Stimulated activated CD8-positive, alpha-beta memory T cell treated with anti-CD3 and anti-CD28 coated beads, Interleukin-4, amount 100 ng/mL, for 1 hour (primary cell): ENCODE measurements at regions not wholly inside any gene's neighbourhood (a gene's known extent, or its start where the extent isn't known, plus 50 kb on each side); places are given as distances from the start of the nearest gene placed in this dataset.
A peak's percentile ranks its signal among the peaks of the same experiment; 100 is the strongest.

Experiments
- DNase-seq, 2 donors: peaks; one replicate each; pipeline ENCODE4 v3.0.0-alpha.2; 2020; ENCODE audit warnings: low read depth in 2 of 2, low spot score in 1 of 2

DNA sequence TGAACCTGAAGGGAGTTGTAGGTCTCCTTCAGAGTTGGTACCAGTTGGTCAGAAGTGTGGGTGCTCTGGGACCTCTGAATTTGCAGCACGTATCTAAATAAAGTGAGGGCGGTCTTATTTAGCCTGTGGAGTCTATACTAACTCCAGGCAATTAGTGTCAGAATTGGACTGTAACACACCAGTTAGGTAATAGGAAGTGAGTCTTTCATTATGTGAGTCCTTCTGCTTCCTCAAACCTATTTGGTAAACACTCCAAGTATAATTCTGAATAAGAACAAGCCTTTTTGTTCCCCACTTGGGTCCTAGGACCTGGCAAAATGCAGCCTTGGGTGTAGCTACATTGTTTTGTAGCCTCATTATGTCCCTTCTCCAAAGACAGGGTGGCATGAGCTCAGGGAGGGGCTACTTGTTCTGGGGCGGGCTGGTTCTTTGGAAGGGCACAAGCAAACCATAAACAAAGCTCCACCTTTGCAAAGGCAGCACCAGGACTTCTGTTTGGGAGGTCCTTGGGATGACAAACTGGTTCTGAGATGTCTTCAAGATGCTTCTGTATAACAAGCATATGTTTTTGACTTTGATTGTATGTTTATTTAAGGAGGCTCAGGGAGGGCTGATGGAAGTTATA, 418.0 kb downstream of the ZNF536 start:
- no peak for DNase-seq

DNA sequence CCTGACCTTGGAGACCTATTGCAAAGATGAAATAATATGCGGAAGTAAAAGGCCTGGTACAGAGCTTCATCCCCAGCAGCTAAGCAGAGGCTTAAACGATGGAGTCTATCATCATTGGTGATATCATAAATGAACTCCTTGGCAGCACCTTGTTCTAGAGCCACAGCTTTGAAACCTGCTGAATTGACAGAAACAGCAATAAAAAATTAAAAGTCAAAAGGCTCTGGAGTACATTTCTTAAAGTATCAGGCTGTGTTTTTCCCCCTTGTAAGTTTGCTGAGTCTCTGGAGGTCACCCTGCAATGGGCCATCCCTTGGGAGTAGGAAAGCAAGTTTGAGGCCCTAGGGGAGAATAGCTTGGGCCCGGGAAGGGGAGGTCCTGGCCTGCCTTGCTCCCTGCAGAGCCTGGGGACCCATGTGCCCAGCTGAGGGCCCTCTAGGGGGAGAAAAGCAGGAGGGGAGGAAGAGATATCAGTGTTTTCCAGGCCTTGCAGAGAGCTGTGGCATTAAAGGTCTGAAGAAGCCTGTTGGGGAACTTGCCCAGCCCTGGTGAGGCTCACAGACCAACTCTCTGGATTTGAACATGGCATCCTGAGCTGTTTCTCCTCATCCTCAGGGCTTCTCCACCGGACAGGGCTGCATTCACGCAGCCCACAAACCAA, 416.1 kb downstream of the ZNF536 start:
- DNase-seq: no peak

- no peak for DNase-seq
These were observed 413.4 kb downstream of the ZNF536 start for GRCh38 chr19:30785458-30786137.

GRCh38 chr19:30784850-30785457, 412.8 kb downstream of the ZNF536 start:
- peak in 1 of 2 donors; percentile 32 for DNase-seq

GRCh38 chr19:30783936-30784335, 411.8 kb downstream of the ZNF536 start:
- no peak for DNase-seq

GRCh38 chr19:30783212-30783611, 411.0 kb downstream of the ZNF536 start:
- DNase-seq: no peak

DNA sequence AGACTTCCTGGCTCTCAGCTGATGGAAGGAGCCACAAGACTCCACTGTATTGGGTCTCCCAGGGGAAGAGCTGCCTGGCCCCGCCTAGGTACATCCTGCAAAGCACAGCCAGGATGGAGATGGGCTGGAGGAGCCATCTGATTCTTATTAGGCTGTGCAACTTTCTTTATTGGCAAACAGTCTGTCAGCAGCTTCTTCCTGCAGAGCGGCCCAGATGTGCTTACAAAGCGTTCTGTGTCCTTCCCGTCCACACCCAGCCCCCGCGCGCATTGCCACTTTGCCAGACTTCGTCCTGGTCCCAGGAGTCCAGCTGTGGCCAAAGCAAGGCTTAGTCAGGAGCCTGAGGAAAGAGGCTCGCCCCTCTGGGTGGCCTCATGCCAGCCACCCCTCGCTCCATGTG, 409.3 kb downstream of the ZNF536 start:
- DNase-seq: no peak

- no peak for DNase-seq
These were observed 408.9 kb downstream of the ZNF536 start for GRCh38 chr19:30781047-30781446.

- DNase-seq: no peak
These were observed 408.3 kb downstream of the ZNF536 start for GRCh38 chr19:30780456-30780855.

DNA sequence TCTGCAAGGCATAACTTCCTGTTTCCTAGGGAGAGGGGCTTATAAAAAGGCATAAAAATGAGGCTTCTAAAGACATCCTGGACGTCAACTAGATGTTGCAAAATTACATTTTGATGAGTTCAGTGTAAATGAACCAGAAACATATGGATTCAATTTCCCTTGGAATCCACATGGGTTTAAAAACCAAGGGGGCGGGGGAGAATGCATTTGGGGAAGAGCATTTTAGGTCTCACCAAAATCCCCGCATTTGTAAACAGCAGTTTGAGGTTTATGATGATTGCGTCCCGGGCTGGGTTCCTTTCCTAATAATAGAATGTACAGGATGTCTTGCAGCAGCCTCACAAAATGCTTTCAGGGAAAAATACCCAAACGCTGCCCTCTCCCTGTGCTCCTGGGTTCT, 407.8 kb downstream of the ZNF536 start:
- no peak for DNase-seq

DNA sequence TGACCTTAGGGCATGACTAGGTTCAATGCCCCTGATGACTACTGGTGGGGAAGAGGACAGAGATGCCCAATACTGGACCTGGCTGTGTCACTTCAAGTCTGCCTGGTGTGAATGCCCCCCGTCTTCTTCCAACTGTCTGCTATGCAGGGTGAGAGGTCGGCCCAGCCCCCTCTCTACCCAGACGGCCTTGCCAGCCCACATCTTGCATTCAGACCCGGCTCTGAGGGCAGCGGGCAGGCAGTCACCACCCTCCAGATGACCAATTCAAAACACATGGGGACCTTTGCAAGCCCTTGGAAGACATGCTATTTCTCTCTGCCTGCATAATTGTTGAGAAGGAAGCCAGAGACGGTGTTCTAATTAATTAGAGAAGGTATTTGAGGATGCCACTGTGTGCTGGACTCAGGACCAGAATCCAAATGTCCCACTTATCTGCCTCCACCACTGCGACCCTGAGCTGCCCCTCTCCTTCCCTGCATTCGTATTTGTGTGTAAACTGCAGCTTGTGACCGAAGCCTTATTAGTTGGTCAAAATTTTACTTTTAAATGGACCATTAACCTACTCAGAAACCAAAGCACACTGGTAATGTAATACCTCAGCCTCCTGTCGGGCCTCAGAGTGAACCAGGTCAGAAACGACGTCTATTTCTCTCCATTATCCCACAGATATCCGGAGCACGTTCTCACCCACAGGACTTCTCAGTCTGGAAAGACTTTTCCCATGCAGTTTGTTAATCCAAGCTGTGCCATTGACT, 407.0 kb downstream of the ZNF536 start:
- DNase-seq: no peak

GRCh38 chr19:30778061-30778460, 405.9 kb downstream of the ZNF536 start:
- DNase-seq: no peak

DNA sequence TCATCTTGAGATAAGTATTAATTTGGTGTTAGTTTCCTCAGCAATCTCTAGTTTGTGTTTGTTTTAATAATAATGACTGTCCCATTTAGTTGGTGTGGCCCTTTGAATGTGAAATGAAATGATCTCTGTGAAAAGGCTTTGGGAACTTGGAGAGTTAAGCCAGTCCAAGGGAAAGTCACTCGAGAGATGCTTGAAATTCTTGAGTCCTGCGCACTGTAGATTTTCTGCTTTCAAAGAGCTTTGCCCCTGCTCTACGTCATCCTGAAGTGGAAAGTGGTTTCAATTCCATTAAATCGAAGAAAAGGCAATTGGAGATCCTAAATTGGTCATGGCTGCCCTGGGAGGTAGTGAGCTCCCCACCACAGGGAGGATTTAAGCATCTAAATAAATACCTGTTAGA, 403.8 kb downstream of the ZNF536 start:
- no peak for DNase-seq

DNA sequence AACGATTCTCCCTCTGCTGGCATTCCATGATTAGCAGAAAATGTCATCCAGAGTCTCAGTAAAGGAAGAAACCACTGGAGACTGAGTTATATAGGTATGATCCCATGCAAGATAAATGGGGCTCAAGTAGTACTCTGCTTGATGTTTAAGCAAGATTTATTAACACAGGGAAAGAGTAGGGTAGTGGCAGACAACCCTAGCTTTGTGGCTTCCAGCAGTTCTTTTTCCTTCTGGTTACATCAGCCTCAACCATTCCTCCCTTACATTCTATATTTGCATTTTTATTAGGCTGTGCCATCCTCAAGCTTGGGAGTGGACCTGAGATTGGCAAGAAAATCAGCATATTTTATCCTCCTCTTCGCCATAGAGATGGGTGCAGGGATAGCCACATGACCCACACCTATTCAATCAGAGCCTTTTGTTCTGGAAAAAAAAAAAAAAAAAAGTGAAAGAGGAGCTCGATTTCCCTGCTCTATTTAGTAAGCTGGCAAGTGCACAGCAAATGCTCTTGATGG, 402.1 kb downstream of the ZNF536 start:
- DNase-seq: no peak

DNA sequence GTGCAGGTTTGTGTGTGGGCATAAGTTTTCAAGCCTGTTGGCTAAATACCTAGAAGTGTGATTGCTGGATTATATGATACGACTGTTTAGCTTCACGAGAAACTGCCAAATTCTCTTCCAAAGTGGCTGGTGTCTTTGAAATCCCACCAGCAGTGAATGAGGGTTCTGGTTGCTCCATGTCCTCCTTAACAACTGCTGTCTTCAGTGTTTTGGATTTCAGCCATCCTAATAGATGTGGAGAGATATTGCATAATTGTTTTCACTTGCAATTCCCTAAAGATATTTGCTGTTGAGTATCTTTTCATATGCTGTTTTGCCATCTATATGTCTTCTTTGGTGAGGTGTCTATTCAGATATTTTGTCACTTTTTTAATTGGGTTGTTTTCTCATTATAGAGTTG, 390.5 kb downstream of the ZNF536 start:
- DNase-seq: no peak

DNA sequence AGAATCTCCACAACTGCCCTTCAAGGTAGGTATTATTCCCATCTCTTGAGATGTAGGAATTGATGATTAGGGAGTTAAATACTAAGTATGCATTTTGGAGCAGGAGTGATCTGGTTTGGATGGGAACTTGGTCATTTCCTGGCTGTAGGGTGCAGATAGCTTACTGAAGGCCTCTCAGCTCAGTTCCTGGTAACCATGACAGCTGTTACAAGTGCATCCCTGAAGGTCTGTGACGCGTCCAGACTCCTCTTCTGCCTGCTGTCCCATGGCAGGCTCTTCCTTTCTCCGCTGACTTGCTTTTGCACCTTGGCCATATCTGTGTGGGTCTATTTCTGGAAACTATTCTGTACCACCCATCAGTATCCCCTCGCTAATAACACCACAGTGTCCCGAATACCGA, 387.8 kb downstream of the ZNF536 start:
- DNase-seq: no peak

DNA sequence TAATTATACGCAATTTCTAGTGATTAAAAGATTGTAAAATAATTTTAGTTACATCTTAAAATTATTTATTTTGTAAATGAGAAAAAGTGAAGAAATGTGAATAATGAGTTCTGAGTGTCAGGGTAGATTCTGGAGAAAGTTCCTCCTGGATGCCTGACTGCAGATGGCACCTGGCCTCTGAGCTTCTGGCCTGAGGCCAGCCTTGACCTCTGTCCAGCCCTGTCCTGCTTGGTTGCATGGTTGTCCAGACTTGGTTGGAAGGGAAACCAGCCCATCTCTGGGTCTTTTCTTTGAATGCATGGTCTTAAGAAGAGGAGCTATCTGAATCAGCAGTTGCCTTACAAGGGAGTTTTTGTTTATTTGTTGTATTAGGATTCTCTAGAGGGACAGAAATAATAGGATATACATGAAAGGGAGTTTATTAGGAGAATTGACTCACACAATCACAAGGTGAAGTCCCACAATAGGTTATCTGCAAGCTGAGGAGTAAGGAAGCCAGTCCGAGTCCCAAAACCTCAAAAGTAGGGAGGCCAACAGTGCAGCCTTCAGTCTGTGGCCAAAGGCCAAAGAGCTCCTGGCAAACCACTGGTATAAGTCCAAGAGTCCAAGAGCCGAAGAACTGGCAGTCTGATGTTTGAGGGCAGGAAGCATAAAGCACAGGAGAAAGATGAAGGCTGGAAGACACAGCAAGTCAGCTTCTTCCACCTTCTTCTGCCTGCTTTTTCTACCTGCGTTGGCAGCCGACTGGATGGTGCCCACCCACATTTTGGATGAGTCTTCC, 385.8 kb downstream of the ZNF536 start:
- no peak for DNase-seq

DNA sequence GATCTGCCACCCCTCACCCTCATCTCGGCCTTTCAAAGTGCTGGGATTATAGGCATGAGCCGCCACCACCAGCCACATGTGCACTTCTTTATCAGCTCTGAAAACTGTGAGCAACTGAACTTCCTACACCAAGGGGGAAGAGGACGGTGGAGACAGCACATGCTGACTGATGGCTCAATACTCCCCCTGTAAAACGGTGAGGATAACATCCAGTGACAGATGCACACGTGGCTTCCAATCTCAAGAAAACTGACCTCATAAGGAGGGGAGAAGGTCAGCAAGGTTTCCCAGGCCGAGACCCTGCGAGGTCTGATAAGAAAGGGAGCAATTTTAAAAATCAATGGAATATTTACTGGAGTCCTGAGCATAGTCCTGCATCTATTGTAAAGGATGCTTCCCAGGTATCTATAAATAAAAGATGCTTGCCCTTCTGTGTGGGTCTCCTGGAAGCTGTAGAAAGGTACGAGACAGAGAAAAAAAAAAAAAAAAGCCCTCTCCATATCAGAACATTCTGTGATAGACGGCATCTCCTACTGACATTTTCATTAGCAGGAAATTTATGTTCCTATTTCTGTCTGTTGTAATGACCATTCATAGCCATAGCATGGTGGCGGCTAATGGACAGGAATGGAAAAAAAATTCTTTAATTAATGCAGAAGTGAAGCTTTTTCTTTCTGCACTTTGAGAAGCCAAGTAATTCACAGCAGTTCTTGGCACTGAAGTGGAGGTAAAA, 385.1 kb downstream of the ZNF536 start:
- no peak for DNase-seq

- no peak for DNase-seq
These were observed 383.4 kb downstream of the ZNF536 start for GRCh38 chr19:30755581-30755980.

DNA sequence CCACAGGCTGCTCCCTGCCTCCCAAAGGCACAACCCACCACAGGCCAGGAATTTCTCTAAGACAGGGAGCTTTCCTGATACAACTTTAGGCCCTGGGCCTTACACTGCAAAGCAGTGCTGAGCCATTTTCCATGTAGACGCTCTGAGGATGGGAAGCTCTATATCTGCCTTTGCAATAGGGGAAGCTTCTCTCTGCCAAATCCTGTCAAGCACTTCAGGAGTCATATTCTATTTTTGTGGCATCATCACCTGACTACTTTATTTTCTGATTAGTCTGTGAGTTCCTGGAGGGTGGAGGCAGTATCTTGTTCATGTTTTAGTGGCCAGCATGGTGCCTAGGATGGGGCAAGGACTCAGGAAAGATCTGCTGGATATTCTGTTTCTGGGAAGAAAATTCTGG, 382.0 kb downstream of the ZNF536 start:
- DNase-seq: no peak
